Stimulated activated naive B cell treated with anti-CD40 and anti-IgM and Interleukin-4, amounts not matched to agents 10 μg/mL and 1 μg/mL and 100 μg/mL, for 72 hours (primary cell): ENCODE measurements at regions not wholly inside any gene's neighbourhood (a gene's known extent, or its start where the extent isn't known, plus 50 kb on each side); places are given as distances from the start of the nearest gene placed in this dataset.

Experiments used
- ATAC-seq, 2 donors: fragments of 150-1000 bp; cut with Tn5 transposase; replicated peaks; 2 replicates each; pipeline ENCODE4 v1.10.0; 2021; ENCODE audit warnings: moderate library complexity in 1 of 2
- DNase-seq: peaks from one replicate; pipeline ENCODE4 v3.0.0; 2021
- H3K27ac Mint-ChIP-seq: one replicate; pipeline ENCODE4 v1.8.0; 2022; ENCODE audit warnings: mild to moderate bottlenecking, mixed read lengths
- H3K27me3 Mint-ChIP-seq, 2 donors: one replicate each; pipeline ENCODE4 v1.8.0; 2022; ENCODE audit warnings: mixed read lengths in 2 of 2
- H3K36me3 Mint-ChIP-seq, 2 donors: one replicate each; pipeline ENCODE4 v1.8.0; 2022; ENCODE audit warnings: mixed read lengths in 2 of 2, mild to moderate bottlenecking in 1 of 2
- H3K4me1 Mint-ChIP-seq, 2 donors: one replicate each; pipeline ENCODE4 v1.8.0; 2022; ENCODE audit warnings: mixed read lengths in 2 of 2, mild to moderate bottlenecking in 1 of 2
- H3K4me3 Mint-ChIP-seq, 2 donors: one replicate each; pipeline ENCODE4 v1.8.0; 2022; ENCODE audit warnings: mild to moderate bottlenecking in 2 of 2, mixed read lengths in 2 of 2, moderate library complexity in 1 of 2
- H3K9me3 Mint-ChIP-seq, 2 donors: one replicate each; pipeline ENCODE4 v1.8.0; 2022; ENCODE audit warnings: mixed read lengths in 2 of 2, mild to moderate bottlenecking in 1 of 2

- H3K36me3 Mint-ChIP-seq = no peaks in the 10 kb centered on the region
- ATAC-seq = no peak
Measured at GRCh38 chr1:83763361-83764095, 235.4 kb downstream of the TTLL7 start.

GRCh38 chr1:83762416-83762815, 236.5 kb downstream of the TTLL7 start:
- no peak for ATAC-seq
- H3K4me1 Mint-ChIP-seq = peaks cover 13 to 28% of the 10 kb centered on the region in 2 donors
- H3K9me3 Mint-ChIP-seq = no peaks in the 10 kb centered on the region
- H3K36me3 Mint-ChIP-seq = no peaks in the 10 kb centered on the region
- H3K27ac Mint-ChIP-seq = no peak overlapping the region
- no peak overlapping the region for H3K4me3 Mint-ChIP-seq
- peaks cover 0 to 5% of the 10 kb centered on the region in 2 donors for H3K27me3 Mint-ChIP-seq
- DNase-seq = no peak

More at GRCh38 chr1:83763361-83764095, 235.4 kb downstream of the TTLL7 start:
- DNase-seq = no peak
- H3K4me3 Mint-ChIP-seq = no peak overlapping the region
- H3K9me3 Mint-ChIP-seq = no peaks in the 10 kb centered on the region
- H3K27ac Mint-ChIP-seq = no peak overlapping the region
- H3K27me3 Mint-ChIP-seq = peaks cover 0 to 5% of the 10 kb centered on the region in 2 donors
- peaks cover 13 to 28% of the 10 kb centered on the region in 2 donors for H3K4me1 Mint-ChIP-seq

GRCh38 chr1:83762039-83762365, 236.9 kb downstream of the TTLL7 start:
- DNase-seq (no peak), ATAC-seq (no peak)
- peaks cover 13 to 28% of the 10 kb centered on the region in 2 donors for H3K4me1 Mint-ChIP-seq
- H3K4me3 Mint-ChIP-seq = no peak overlapping the region
- no peak overlapping the region for H3K27ac Mint-ChIP-seq
- peaks cover 0 to 5% of the 10 kb centered on the region in 2 donors for H3K27me3 Mint-ChIP-seq
- no peaks in the 10 kb centered on the region for H3K36me3 Mint-ChIP-seq
- no peaks in the 10 kb centered on the region for H3K9me3 Mint-ChIP-seq

- no peak overlapping the region for H3K4me3 Mint-ChIP-seq
- H3K36me3 Mint-ChIP-seq = no peaks in the 10 kb centered on the region
- H3K27me3 Mint-ChIP-seq = peaks cover 0 to 5% of the 10 kb centered on the region in 2 donors
- peak; percentile 100 for ATAC-seq
- no peak overlapping the region for H3K27ac Mint-ChIP-seq
- DNase-seq = peak; percentile 75
- H3K9me3 Mint-ChIP-seq = no peaks in the 10 kb centered on the region
- peaks cover 13 to 25% of the 10 kb centered on the region in 2 donors for H3K4me1 Mint-ChIP-seq
Measured at GRCh38 chr1:83761167-83762038, 237.5 kb downstream of the TTLL7 start.

- Mint-ChIP-seq H3K4me3 (no peak overlapping the region), H3K36me3 (no peaks in the 10 kb centered on the region), H3K27ac (no peak overlapping the region), H3K27me3 (peaks cover 0 to 5% of the 10 kb centered on the region in 2 donors), H3K4me1 (peaks cover 17 to 30% of the 10 kb centered on the region in 2 donors), H3K9me3 (no peaks in the 10 kb centered on the region)
- DNase-seq (no peak), ATAC-seq (peak; percentile 38 to 44)
Measured at GRCh38 chr1:83760226-83761021, 238.5 kb downstream of the TTLL7 start.

- Mint-ChIP-seq H3K4me1 (peaks cover 17 to 28% of the 10 kb centered on the region in 2 donors), H3K27me3 (peaks cover 0 to 9% of the 10 kb centered on the region in 2 donors), H3K27ac (no peak overlapping the region), H3K36me3 (no peaks in the 10 kb centered on the region), H3K4me3 (no peak overlapping the region), H3K9me3 (peaks cover 0 to 4% of the 10 kb centered on the region in 2 donors)
- ATAC-seq = no peak
- DNase-seq = no peak
Measured at GRCh38 chr1:83756984-83757717, 241.8 kb downstream of the TTLL7 start.

GRCh38 chr1:83751602-83752001, 247.3 kb downstream of the TTLL7 start:
- Mint-ChIP-seq H3K4me3 (no peak overlapping the region), H3K27ac (no peak overlapping the region), H3K9me3 (peaks cover 0 to 6% of the 10 kb centered on the region in 2 donors), H3K27me3 (peaks cover 0 to 14% of the 10 kb centered on the region in 2 donors), H3K4me1 (peaks cover 4 to 10% of the 10 kb centered on the region in 2 donors), H3K36me3 (no peaks in the 10 kb centered on the region)
- ATAC-seq (no peak), DNase-seq (no peak)

- H3K9me3 Mint-ChIP-seq = peaks cover 0 to 6% of the 10 kb centered on the region in 2 donors
- DNase-seq (no peak), ATAC-seq (no peak)
- H3K36me3 Mint-ChIP-seq = no peaks in the 10 kb centered on the region
- H3K4me3 Mint-ChIP-seq = no peak overlapping the region
- H3K4me1 Mint-ChIP-seq = peaks cover 6 to 10% of the 10 kb centered on the region in 2 donors
- peaks cover 0 to 14% of the 10 kb centered on the region in 2 donors for H3K27me3 Mint-ChIP-seq
- H3K27ac Mint-ChIP-seq = no peak overlapping the region
Measured at GRCh38 chr1:83750201-83750600, 248.7 kb downstream of the TTLL7 start.

- H3K27ac Mint-ChIP-seq = no peak overlapping the region
- H3K4me3 Mint-ChIP-seq = no peak overlapping the region
- no peak for ATAC-seq
Measured at GRCh38 chr1:83747853-83748482, 251.0 kb downstream of the TTLL7 start.

GRCh38 chr1:83746234-83746633, 252.7 kb downstream of the TTLL7 start:
- H3K4me3 Mint-ChIP-seq = peak overlapping the region in 1 of 2 donors; percentile 6
- no peaks in the 10 kb centered on the region for H3K9me3 Mint-ChIP-seq
- no peak for DNase-seq
- no peaks in the 10 kb centered on the region for H3K36me3 Mint-ChIP-seq
- peaks cover 0 to 9% of the 10 kb centered on the region in 2 donors for H3K27me3 Mint-ChIP-seq
- H3K27ac Mint-ChIP-seq = peak overlapping the region; percentile 47
- H3K4me1 Mint-ChIP-seq = peaks cover 10 to 11% of the 10 kb centered on the region in 2 donors
- peak; percentile 64 to 78 for ATAC-seq

More at GRCh38 chr1:83747853-83748482, 251.0 kb downstream of the TTLL7 start:
- Mint-ChIP-seq H3K4me1 (peaks cover 10% of the 10 kb centered on the region in 2 donors), H3K27me3 (peaks cover 0 to 9% of the 10 kb centered on the region in 2 donors), H3K9me3 (peaks cover 0 to 3% of the 10 kb centered on the region in 2 donors), H3K36me3 (no peaks in the 10 kb centered on the region)
- DNase-seq = no peak

GRCh38 chr1:83742446-83742845, 256.5 kb downstream of the TTLL7 start:
- Mint-ChIP-seq H3K27ac (no peak overlapping the region), H3K4me3 (no peak overlapping the region), H3K9me3 (peaks cover 0 to 2% of the 10 kb centered on the region in 2 donors), H3K4me1 (peaks cover 10 to 11% of the 10 kb centered on the region in 2 donors), H3K36me3 (no peaks in the 10 kb centered on the region), H3K27me3 (peaks cover 0 to 1% of the 10 kb centered on the region in 2 donors)
- ATAC-seq = no peak
- no peak for DNase-seq

GRCh38 chr1:83741770-83742169, 257.2 kb downstream of the TTLL7 start:
- no peaks in the 10 kb centered on the region for H3K27me3 Mint-ChIP-seq
- peak in 1 of 2 donors; percentile 38 for ATAC-seq
- peaks cover 9 to 11% of the 10 kb centered on the region in 2 donors for H3K4me1 Mint-ChIP-seq
- no peak for DNase-seq
- no peaks in the 10 kb centered on the region for H3K36me3 Mint-ChIP-seq
- no peak overlapping the region for H3K4me3 Mint-ChIP-seq
- H3K9me3 Mint-ChIP-seq = peaks cover 0 to 2% of the 10 kb centered on the region in 2 donors
- H3K27ac Mint-ChIP-seq = no peak overlapping the region

- Mint-ChIP-seq H3K4me1 (peaks cover 4 to 9% of the 10 kb centered on the region in 2 donors), H3K27me3 (no peaks in the 10 kb centered on the region), H3K9me3 (peaks cover 0 to 2% of the 10 kb centered on the region in 2 donors), H3K36me3 (no peaks in the 10 kb centered on the region), H3K27ac (no peak overlapping the region), H3K4me3 (no peak overlapping the region)
- ATAC-seq = no peak
- DNase-seq = no peak
Measured at GRCh38 chr1:83741348-83741747, 257.6 kb downstream of the TTLL7 start.
